ENCODE measurements at regions not wholly inside any gene's neighbourhood (a gene's known extent, or its start where the extent isn't known, plus 50 kb on each side); places are given as distances from the start of the nearest gene placed in this dataset.
"Not testable (repeated sequence)": the region's sequence is repeated elsewhere in the genome, so short reads cannot be mapped to it uniquely, and the experiment has no call there.

GRCh38 chr3:176839901-176840300 is 357.4 kb downstream of the TBL1XR1 start:
- TF ChIP-seq CTCF (IDR thresholded peaks at IDR 0.05; ENCODE audit: control extremely low read depth, extremely low read depth) = no peak
- WGBS, 2 donors = 74 to 89% methylated on average over 2 of the region's 2 CpGs
- no peaks in the 10 kb centered on the region for H3K27me3 ChIP-seq (ENCODE audit: control insufficient read depth in 3 of 3, insufficient read depth in 3 of 3, low read length in 2 of 3)
- no peak overlapping the region for H3K4me3 ChIP-seq
- H3K4me1 ChIP-seq (ENCODE audit: control insufficient read depth in 5 of 5, insufficient read depth in 5 of 5, low read length in 5 of 5) = no peaks in the 10 kb centered on the region
- DNase-seq (no peak), ATAC-seq (ENCODE audit: insufficient read depth, low FRiP score) (no peak)
- H3K9me3 ChIP-seq (ENCODE audit: control insufficient read depth in 4 of 4, insufficient read depth in 3 of 4, low read length in 3 of 4) = no peaks in the 10 kb centered on the region
- H3K9ac ChIP-seq (ENCODE audit: insufficient read depth in 1 of 2, low read length in 2 of 2) = no peak overlapping the region
- H3K27ac ChIP-seq (ENCODE audit: low read depth in 1 of 2, low read length in 1 of 2) = no peak overlapping the region
- H3K36me3 ChIP-seq (ENCODE audit: control insufficient read depth in 4 of 4, insufficient read depth in 4 of 4, low read length in 4 of 4) = no peaks in the 10 kb centered on the region

- ATAC-seq (ENCODE audit: insufficient read depth, low FRiP score) (no peak), DNase-seq (no peak)
- Histone ChIP-seq H3K4me3 (no peak overlapping the region), H3K36me3 (ENCODE audit: control insufficient read depth in 4 of 4, insufficient read depth in 4 of 4, low read length in 4 of 4) (no peaks in the 10 kb centered on the region), H3K9ac (ENCODE audit: insufficient read depth in 1 of 2, low read length in 2 of 2) (no peak overlapping the region), H3K9me3 (ENCODE audit: control insufficient read depth in 4 of 4, insufficient read depth in 3 of 4, low read length in 3 of 4) (no peaks in the 10 kb centered on the region), H3K4me1 (ENCODE audit: control insufficient read depth in 5 of 5, insufficient read depth in 5 of 5, low read length in 5 of 5) (no peaks in the 10 kb centered on the region), H3K27ac (ENCODE audit: low read depth in 1 of 2, low read length in 1 of 2) (no peak overlapping the region), H3K27me3 (ENCODE audit: control insufficient read depth in 3 of 3, insufficient read depth in 3 of 3, low read length in 2 of 3) (no peaks in the 10 kb centered on the region)
- WGBS, 2 donors = 79 to 81% methylated on average over 3 of the region's 3 CpGs
- TF ChIP-seq CTCF (IDR thresholded peaks at IDR 0.05; ENCODE audit: control extremely low read depth, extremely low read depth) = no peak
Observed at GRCh38 chr3:176839466-176839865, 357.8 kb downstream of the TBL1XR1 start.

GRCh38 chr3:176827244-176827643 is 370.0 kb downstream of the TBL1XR1 start:
- not testable (repeated sequence) for DNase-seq
- 90 to 95% methylated on average over 15 of the region's 15 CpGs for WGBS, 2 donors

GRCh38 chr3:176824811-176825210 is 372.5 kb downstream of the TBL1XR1 start:
- no peak for TF ChIP-seq CTCF (IDR thresholded peaks at IDR 0.05; ENCODE audit: control extremely low read depth, extremely low read depth)
- H3K9ac ChIP-seq (ENCODE audit: insufficient read depth in 1 of 2, low read length in 2 of 2) = no peak overlapping the region
- ATAC-seq (ENCODE audit: insufficient read depth, low FRiP score) (no peak), DNase-seq (no peak)
- H3K27ac ChIP-seq (ENCODE audit: low read depth in 1 of 2, low read length in 1 of 2) = no peak overlapping the region
- no peaks in the 10 kb centered on the region for H3K27me3 ChIP-seq (ENCODE audit: control insufficient read depth in 3 of 3, insufficient read depth in 3 of 3, low read length in 2 of 3)
- no peak overlapping the region for H3K4me3 ChIP-seq
- no peaks in the 10 kb centered on the region for H3K36me3 ChIP-seq (ENCODE audit: control insufficient read depth in 4 of 4, insufficient read depth in 4 of 4, low read length in 4 of 4)
- H3K4me1 ChIP-seq (ENCODE audit: control insufficient read depth in 5 of 5, insufficient read depth in 5 of 5, low read length in 5 of 5) = no peaks in the 10 kb centered on the region
- WGBS, 2 donors = 4 to 14% methylated on average over 3 of the region's 3 CpGs
- H3K9me3 ChIP-seq (ENCODE audit: control insufficient read depth in 4 of 4, insufficient read depth in 3 of 4, low read length in 3 of 4) = no peaks in the 10 kb centered on the region

More at GRCh38 chr3:176827244-176827643, 370.0 kb downstream of the TBL1XR1 start:
- not testable (repeated sequence) for ATAC-seq (ENCODE audit: insufficient read depth, low FRiP score); H3K27ac ChIP-seq (ENCODE audit: low read depth in 1 of 2, low read length in 1 of 2); H3K4me3 ChIP-seq; H3K36me3 ChIP-seq (ENCODE audit: control insufficient read depth in 4 of 4, insufficient read depth in 4 of 4, low read length in 4 of 4); H3K27me3 ChIP-seq (ENCODE audit: control insufficient read depth in 3 of 3, insufficient read depth in 3 of 3, low read length in 2 of 3); H3K9me3 ChIP-seq (ENCODE audit: control insufficient read depth in 4 of 4, insufficient read depth in 3 of 4, low read length in 3 of 4); H3K9ac ChIP-seq (ENCODE audit: insufficient read depth in 1 of 2, low read length in 2 of 2); H3K4me1 ChIP-seq (ENCODE audit: control insufficient read depth in 5 of 5, insufficient read depth in 5 of 5, low read length in 5 of 5)
